SU-DHL-6 (cell line): ENCODE measurements at regions not wholly inside any gene's neighbourhood (a gene's known extent, or its start where the extent isn't known, plus 50 kb on each side); places are given as distances from the start of the nearest gene placed in this dataset.
"Not testable (repeated sequence)": the region's sequence is repeated elsewhere in the genome, so short reads cannot be mapped to it uniquely, and the experiment has no call there.

ENCODE experiments used
- H2AFZ ChIP-seq: fragments of 200-600 bp; sonication (generic); 2 replicates; pipeline ENCODE4 v1.6.1; 2014; ENCODE audit warnings: low read depth, mild to moderate bottlenecking, moderate library complexity, mixed read lengths, antibody characterized with exemption, low read length; ENCODE audit not compliant: severe bottlenecking
- H3F3A ChIP-seq: fragments of 200-600 bp; shearing (Covaris generic); 2 replicates; pipeline ENCODE4 v1.6.0; 2016; ENCODE audit warnings: antibody characterized with exemption, mild to moderate bottlenecking; ENCODE audit not compliant: insufficient read depth
- H3K27ac ChIP-seq: fragments of 200-600 bp; sonication (generic); 2 replicates; pipeline ENCODE4 v1.5.1; 2016; ENCODE audit warnings: low read depth, mild to moderate bottlenecking, low read length, moderate library complexity, mixed read lengths
- H3K27me3 ChIP-seq: fragments of 200-600 bp; sonication (generic), shearing (Covaris generic); 2 replicates; pipeline ENCODE4 v1.6.0; 2014; ENCODE audit warnings: mild to moderate bottlenecking, low read length
- H3K36me3 ChIP-seq: fragments of 200-600 bp; sonication (generic); 2 replicates; pipeline ENCODE4 v1.6.1; 2014; ENCODE audit warnings: mild to moderate bottlenecking, low read length, mixed read lengths
- H3K4me2 ChIP-seq: fragments of 300-600, 200-600 bp; shearing (Covaris generic), sonication (generic); 2 replicates; pipeline ENCODE4 v1.6.0; 2014; ENCODE audit warnings: low read length, low read depth, mild to moderate bottlenecking; ENCODE audit not compliant: poor library complexity, severe bottlenecking
- H3K4me3 ChIP-seq: fragments of 200-600 bp; sonication (generic); 2 replicates; pipeline ENCODE4 v1.5.1; 2014; ENCODE audit warnings: antibody characterized with exemption, low read length, mild to moderate bottlenecking, mixed read lengths; ENCODE audit not compliant: insufficient read depth, poor library complexity, severe bottlenecking
- H3K79me2 ChIP-seq: fragments of 200-600 bp; sonication (generic); 2 replicates; pipeline ENCODE4 v1.6.1; 2014; ENCODE audit warnings: mild to moderate bottlenecking, low read length, moderate library complexity; ENCODE audit not compliant: insufficient read depth
- H3K9ac ChIP-seq: fragments of 200-600 bp; sonication (generic); 2 replicates; pipeline ENCODE4 v1.7.0; 2014; ENCODE audit warnings: mild to moderate bottlenecking, low read length
- H3K9me2 ChIP-seq: fragments of 200-600 bp; sonication (generic); replicated peaks from 2 replicates; pipeline ENCODE4 v1.6.1; 2014; ENCODE audit warnings: low read length; ENCODE audit not compliant: insufficient read depth
- H3K9me3 ChIP-seq: fragments of 200-600 bp; sonication (generic); 2 replicates; pipeline ENCODE4 v1.6.1; 2014; ENCODE audit warnings: low read length, mixed read lengths; ENCODE audit not compliant: insufficient read depth
- H4K20me1 ChIP-seq: fragments of 200-600 bp; sonication (generic); 2 replicates; pipeline ENCODE4 v1.6.1; 2014; ENCODE audit warnings: low read depth, mild to moderate bottlenecking, antibody characterized with exemption, low read length, moderate library complexity, mixed read lengths
- CTCF ChIP-seq: fragments of 200-600 bp; sonication (generic); IDR thresholded peaks from one replicate; pipeline ENCODE4 v1.5.1; 2017; ENCODE audit warnings: antibody characterized with exemption, mild to moderate bottlenecking, low read length, moderate library complexity; ENCODE audit not compliant: insufficient read depth, poor library complexity, severe bottlenecking
- EZH2phosphoT487 ChIP-seq: fragments of 200-600 bp; sonication (generic), shearing (Covaris generic); conservative IDR thresholded peaks from 2 replicates; pipeline ENCODE4 v1.6.1; 2018; ENCODE audit warnings: mild to moderate bottlenecking, antibody characterized with exemption, low read length, moderate library complexity, mixed read lengths

GRCh38 chr5:27769748-27770402 is 731.5 kb upstream of the CDH9 start:
- no peaks in the 10 kb centered on the region for H3K27me3 ChIP-seq
- peaks cover 5% of the 10 kb centered on the region; the same call in 1 of the 2 replicates for H3K9me3 ChIP-seq
- H4K20me1 ChIP-seq = no peaks in the 10 kb centered on the region
- H3K79me2 ChIP-seq = no peaks in the 10 kb centered on the region
- H3K9me2 ChIP-seq = no peaks in the 10 kb centered on the region
- TF ChIP-seq EZH2phosphoT487 = no peak
- no peak overlapping the region for H3K4me2 ChIP-seq
- H3K36me3 ChIP-seq = no peaks in the 10 kb centered on the region
- peak overlapping the region; percentile 68 for H2AFZ ChIP-seq
- H3K9ac ChIP-seq = no peak overlapping the region
- H3K4me3 ChIP-seq = no peak overlapping the region
- H3F3A ChIP-seq = no peaks in the 10 kb centered on the region
- H3K27ac ChIP-seq = no peak overlapping the region

GRCh38 chr5:27748847-27749246 is 710.5 kb upstream of the CDH9 start:
- no peak overlapping the region for H3K27ac ChIP-seq
- H3K9me2 ChIP-seq = no peaks in the 10 kb centered on the region
- H3K9ac ChIP-seq = no peak overlapping the region
- no peak overlapping the region for H3K4me3 ChIP-seq
- no peak overlapping the region for H2AFZ ChIP-seq
- H3K4me2 ChIP-seq = no peak overlapping the region
- no peaks in the 10 kb centered on the region for H3K36me3 ChIP-seq
- no peaks in the 10 kb centered on the region for H3K79me2 ChIP-seq
- no peaks in the 10 kb centered on the region for H3K9me3 ChIP-seq
- no peaks in the 10 kb centered on the region for H3K27me3 ChIP-seq
- TF ChIP-seq CTCF = no peak
- no peak for TF ChIP-seq EZH2phosphoT487
- H3F3A ChIP-seq = no peaks in the 10 kb centered on the region
- no peaks in the 10 kb centered on the region for H4K20me1 ChIP-seq

- H3F3A ChIP-seq, H3K27ac ChIP-seq, H4K20me1 ChIP-seq, H3K4me3 ChIP-seq, H3K79me2 ChIP-seq, H3K36me3 ChIP-seq, H3K9ac ChIP-seq, H3K9me2 ChIP-seq, H3K9me3 ChIP-seq, H2AFZ ChIP-seq, H3K4me2 ChIP-seq, H3K27me3 ChIP-seq: not testable (repeated sequence)
These were observed 705.1 kb upstream of the CDH9 start for GRCh38 chr5:27743383-27743979.

- H3K4me2 ChIP-seq = no peak overlapping the region
These were observed 704.4 kb upstream of the CDH9 start for GRCh38 chr5:27742805-27743204.

More at GRCh38 chr5:27742805-27743204, 704.4 kb upstream of the CDH9 start:
- Histone ChIP-seq H3F3A (no peaks in the 10 kb centered on the region), H3K27me3 (no peaks in the 10 kb centered on the region), H3K27ac (no peak overlapping the region), H3K4me3 (no peak overlapping the region), H3K9me3 (no peaks in the 10 kb centered on the region), H2AFZ (peak overlapping the region; percentile 61), H4K20me1 (no peaks in the 10 kb centered on the region), H3K79me2 (no peaks in the 10 kb centered on the region), H3K9ac (no peak overlapping the region), H3K9me2 (no peaks in the 10 kb centered on the region), H3K36me3 (no peaks in the 10 kb centered on the region)
- no peak for TF ChIP-seq EZH2phosphoT487
- no peak for TF ChIP-seq CTCF
